GM12891 (cell line): ENCODE measurements at regions not wholly inside any gene's neighbourhood (a gene's known extent, or its start where the extent isn't known, plus 50 kb on each side); places are given as distances from the start of the nearest gene placed in this dataset.

Source experiments
- PAX5 ChIP-seq: IDR thresholded peaks from 2 replicates; pipeline ENCODE4 v1.6.1; 2011; ENCODE audit warnings: low read length, moderate library complexity, mild to moderate bottlenecking; ENCODE audit not compliant: insufficient read depth, severe bottlenecking
- POLR2A ChIP-seq: IDR thresholded peaks from 2 replicates; pipeline ENCODE4 v1.6.1; 2011; ENCODE audit warnings: low read depth, low read length, control low read depth
- POLR2AphosphoS5 ChIP-seq: IDR thresholded peaks from 2 replicates; pipeline ENCODE4 v1.6.1; 2011; ENCODE audit warnings: low read depth, low read length, control low read depth
- SPI1 ChIP-seq: IDR thresholded peaks from 2 replicates; pipeline ENCODE4 v1.6.1; 2011; ENCODE audit warnings: low read depth, low read length, control low read depth
- TAF1 ChIP-seq: IDR thresholded peaks from 2 replicates; pipeline ENCODE4 v1.6.1; 2011; ENCODE audit warnings: low read depth, low read length, control low read depth

DNA sequence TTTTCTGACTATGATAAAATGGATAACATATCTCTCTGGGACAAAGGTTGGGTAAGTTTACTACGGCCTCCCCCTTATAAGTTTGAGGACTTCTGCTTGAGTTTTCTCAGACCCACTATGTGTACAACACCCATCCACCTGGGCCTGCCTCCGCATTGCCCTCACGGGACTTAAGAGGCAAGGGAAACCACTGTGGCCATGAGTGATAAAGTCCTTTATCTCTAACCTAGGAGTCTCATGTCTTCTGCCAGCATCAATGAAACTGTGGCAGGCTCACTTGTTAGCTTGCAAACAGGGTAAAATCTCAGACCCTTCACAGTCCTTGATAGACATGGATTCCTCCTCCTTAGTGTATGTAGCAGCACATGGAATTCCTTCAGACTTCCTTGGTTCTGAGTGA lies 173.4 kb upstream of the MYLIP start:
- TF ChIP-seq POLR2A (no peak), POLR2AphosphoS5 (no peak), SPI1 (no peak), TAF1 (no peak), PAX5 (no peak)
